ENCODE measurements at regions not wholly inside any gene's neighbourhood (a gene's known extent, or its start where the extent isn't known, plus 50 kb on each side); places are given as distances from the start of the nearest gene placed in this dataset.

DNA sequence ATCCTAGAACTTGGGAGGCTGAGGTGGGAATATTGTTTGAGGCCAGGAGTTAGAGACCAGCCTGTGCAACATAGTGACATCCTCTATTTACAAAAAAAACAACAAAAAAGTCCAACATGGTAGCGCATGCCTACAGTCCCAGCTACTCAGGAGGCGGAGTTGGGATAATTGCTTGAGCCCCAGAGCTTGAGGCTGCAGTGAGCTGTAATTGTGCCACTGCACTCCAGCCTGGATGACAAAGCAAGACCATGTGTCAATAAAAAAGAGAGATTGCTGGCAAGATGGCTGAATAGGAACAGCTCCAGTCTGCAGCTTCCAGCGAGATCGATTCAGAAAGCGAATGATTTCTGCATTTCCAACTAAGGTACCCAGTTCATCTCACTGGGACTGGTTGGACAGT, 54.8 kb upstream of the FBXL17 start:
- DNase-seq = no peak

DNA sequence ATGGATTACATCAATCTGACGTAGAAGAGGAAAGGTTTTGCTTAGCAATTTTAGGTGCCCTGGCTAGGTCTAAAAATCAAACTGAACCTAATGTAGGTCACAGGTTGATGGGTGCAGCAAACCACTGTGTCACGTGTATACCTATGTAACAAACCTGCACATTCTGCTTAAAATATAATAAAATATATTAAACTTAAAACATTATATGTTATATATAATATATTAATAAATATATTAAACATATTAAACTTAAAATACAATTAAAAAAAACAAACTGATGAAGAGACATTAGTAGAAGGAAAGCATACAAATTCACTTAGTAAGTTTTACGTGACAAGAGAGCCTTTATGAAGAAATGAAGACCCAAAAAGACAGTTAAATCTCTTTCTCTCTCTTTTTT, 51.7 kb upstream of the FBXL17 start:
- DNase-seq = no peak

- no peak for DNase-seq
Observed at GRCh38 chr5:108432024-108432423, 50.1 kb upstream of the FBXL17 start.

All from NCI-H510A (cell line).